DMS53 treated with DMSO at 0.1 percent for 48 hours (cell line): ENCODE measurements at regions not wholly inside any gene's neighbourhood (a gene's known extent, or its start where the extent isn't known, plus 50 kb on each side); places are given as distances from the start of the nearest gene placed in this dataset.
A peak's percentile ranks its signal among the peaks of the same experiment; 100 is the strongest.
"Not testable (repeated sequence)": the region's sequence is repeated elsewhere in the genome, so short reads cannot be mapped to it uniquely, and the experiment has no call there.

Source experiments
- DNase-seq: peaks from one replicate; lab custom pipeline; 2025; ENCODE audit not compliant: unreplicated experiment; lab: John Stamatoyannopoulos, UW

GRCh38 chr13:65609350-65609749 lies 1620.8 kb downstream of the PCDH9 start:
- DNase-seq, result no peak

- no peak for DNase-seq
Measured at GRCh38 chr13:65606622-65607021, 1623.5 kb downstream of the PCDH9 start.

GRCh38 chr13:65605396-65605795 lies 1624.7 kb downstream of the PCDH9 start:
- DNase-seq, result no peak

GRCh38 chr13:65603160-65603559 lies 1627.0 kb downstream of the PCDH9 start:
- no peak for DNase-seq

- DNase-seq, result no peak
Measured at GRCh38 chr13:65601855-65602254, 1628.3 kb downstream of the PCDH9 start.

- DNase-seq, result no peak
Measured at GRCh38 chr13:65600702-65601101, 1629.4 kb downstream of the PCDH9 start.

- no peak for DNase-seq
Measured at GRCh38 chr13:65597839-65598818, 1632.0 kb downstream of the PCDH9 start.

- DNase-seq, result no peak
Measured at GRCh38 chr13:65595916-65596315, 1634.2 kb downstream of the PCDH9 start.

- DNase-seq, result no peak
Measured at GRCh38 chr13:65594298-65594781, 1635.8 kb downstream of the PCDH9 start.

- DNase-seq, result no peak
Measured at GRCh38 chr13:65593298-65593874, 1636.8 kb downstream of the PCDH9 start.

GRCh38 chr13:65592731-65593130 lies 1637.4 kb downstream of the PCDH9 start:
- no peak for DNase-seq

- DNase-seq, result peak; percentile 34
Measured at GRCh38 chr13:65585346-65585745, 1644.8 kb downstream of the PCDH9 start.

GRCh38 chr13:65584126-65584525 lies 1646.0 kb downstream of the PCDH9 start:
- DNase-seq, result no peak

- no peak for DNase-seq
Measured at GRCh38 chr13:65582160-65582559, 1648.0 kb downstream of the PCDH9 start.

- DNase-seq, result not testable (repeated sequence)
Measured at GRCh38 chr13:65564561-65564960, 1665.6 kb downstream of the PCDH9 start.

GRCh38 chr13:65562305-65562704 lies 1667.8 kb downstream of the PCDH9 start:
- DNase-seq, result no peak

- DNase-seq, result no peak
Measured at GRCh38 chr13:65560936-65561335, 1669.2 kb downstream of the PCDH9 start.

GRCh38 chr13:65555962-65556361 lies 1674.2 kb downstream of the PCDH9 start:
- no peak for DNase-seq

- DNase-seq, result no peak
Measured at GRCh38 chr13:65553096-65553727, 1676.9 kb downstream of the PCDH9 start.

- no peak for DNase-seq
Measured at GRCh38 chr13:65551208-65551607, 1678.9 kb downstream of the PCDH9 start.

GRCh38 chr13:65540175-65540574 lies 1690.0 kb downstream of the PCDH9 start:
- no peak for DNase-seq

GRCh38 chr13:65535370-65535769 lies 1694.8 kb downstream of the PCDH9 start:
- no peak for DNase-seq
